Mucosa of gallbladder (tissue), 1 donor: ENCODE measurements at regions not wholly inside any gene's neighbourhood (a gene's known extent, or its start where the extent isn't known, plus 50 kb on each side); places are given as distances from the start of the nearest gene placed in this dataset.
"Not testable (repeated sequence)": the region's sequence is repeated elsewhere in the genome, so short reads cannot be mapped to it uniquely, and the experiment has no call there.

Source experiments
- DNase-seq: peaks from one replicate; pipeline ENCODE4 v3.0.0-alpha.2; 2020; ENCODE audit warnings: low spot score
- donor health status: DM: no; HTN: no; CAD: no.

DNA sequence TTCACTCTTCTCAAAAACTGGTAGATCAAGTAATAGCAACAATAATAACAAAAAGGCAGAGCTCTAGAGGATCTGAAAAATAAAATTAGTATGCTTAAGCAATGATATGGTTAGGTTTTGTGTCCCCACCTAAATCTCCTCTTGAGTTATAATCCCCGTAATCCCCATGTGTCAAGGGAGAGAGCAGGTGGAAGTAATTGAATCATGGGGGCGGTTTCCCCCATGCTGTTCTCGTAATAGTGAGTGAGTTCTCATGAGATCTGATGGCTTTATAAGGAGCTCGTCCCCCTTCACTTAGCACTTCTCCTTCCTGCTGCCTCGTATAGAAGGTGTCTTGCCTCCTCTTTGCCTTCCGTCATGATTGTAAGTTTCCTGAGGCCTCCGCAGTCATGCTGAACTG is 60.2 kb upstream of the ABHD2 start:
- no peak for DNase-seq

DNA sequence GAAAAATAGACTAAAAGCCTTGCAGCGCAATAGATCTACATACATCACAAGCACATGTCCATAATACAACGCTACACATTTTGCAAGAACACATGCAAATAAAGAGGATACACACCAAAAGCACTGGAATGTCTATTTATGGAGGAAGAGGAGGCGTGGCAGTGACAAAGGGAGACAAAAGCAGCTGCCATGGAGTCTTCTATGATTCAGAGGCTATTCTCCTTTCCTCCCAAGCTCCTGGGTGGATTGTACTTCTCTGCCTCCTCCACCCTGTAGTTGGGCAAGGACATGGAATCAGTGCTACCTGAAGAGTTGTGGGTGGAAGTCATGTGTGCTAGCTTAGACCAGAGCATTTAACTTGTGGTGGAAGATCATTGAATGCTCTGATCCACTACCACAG is 57.9 kb upstream of the ABHD2 start:
- no peak for DNase-seq

DNA sequence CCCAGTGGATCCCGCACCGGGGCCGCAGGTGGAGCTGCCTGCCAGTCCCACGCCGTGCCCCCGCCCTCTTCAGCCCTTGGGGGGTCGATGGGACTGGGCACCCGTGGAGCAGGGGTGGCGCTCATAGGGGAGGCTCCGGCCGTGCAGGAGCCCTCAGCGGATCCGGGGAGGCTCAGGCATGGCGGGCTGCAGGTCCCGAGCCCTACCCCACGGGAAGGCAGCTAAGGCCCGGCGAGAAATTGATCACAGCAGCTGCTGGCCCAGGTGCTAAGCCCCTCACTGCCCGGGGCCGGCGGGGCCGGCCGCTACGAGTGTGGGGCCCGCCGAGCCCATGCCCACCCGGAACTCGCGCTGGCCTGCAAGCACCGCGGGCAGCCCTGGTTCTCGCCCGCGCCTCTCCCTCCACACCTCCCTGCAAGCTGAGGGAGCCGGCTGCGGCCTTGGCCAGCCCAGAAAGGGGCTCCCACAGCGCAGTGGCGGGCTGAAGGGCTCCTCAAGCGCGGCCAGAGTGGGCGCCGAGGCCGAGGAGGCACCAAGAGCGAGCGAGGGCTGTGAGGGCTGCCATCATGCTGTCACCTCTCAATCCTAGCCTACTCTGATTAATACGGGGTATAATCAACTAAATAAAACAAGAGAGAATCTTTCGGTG is 56.5 kb upstream of the ABHD2 start:
- not testable (repeated sequence) for DNase-seq

DNA sequence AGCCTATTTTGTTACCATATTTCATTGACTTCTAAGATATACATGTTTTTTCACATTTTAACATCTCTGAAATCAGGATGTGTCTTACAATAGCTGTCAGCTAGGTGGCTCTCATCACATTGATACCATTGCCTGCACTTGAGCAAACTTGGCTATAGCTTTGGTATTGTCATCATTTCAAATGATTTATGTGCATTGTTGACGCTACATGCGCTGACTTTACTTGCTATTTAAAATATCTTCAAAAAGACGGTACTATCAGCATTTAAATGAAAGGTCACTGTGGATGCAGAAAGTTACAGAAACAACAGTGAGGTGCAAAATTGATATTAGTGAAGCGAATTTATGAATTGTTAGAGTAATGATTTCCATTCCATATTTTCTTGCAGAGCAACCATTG is 54.0 kb upstream of the ABHD2 start:
- DNase-seq = no peak

DNA sequence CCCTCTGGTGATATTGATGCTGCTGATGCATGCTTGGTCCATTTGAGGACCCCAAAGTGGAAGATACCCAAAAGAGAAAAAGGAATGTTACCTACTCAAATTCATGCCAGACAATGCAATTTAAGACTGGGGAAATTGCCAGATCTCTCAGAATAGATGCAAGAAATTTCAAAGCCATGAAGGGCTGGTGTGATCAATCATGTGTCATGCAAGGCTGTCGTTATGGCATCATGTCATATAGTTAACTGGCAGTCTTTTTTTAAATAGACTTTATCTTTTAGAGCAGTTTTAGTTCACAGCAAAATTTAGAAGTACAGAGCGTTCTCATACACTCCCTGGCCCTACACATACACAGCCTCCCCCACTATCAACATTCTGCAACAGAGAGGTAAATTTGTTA is 53.1 kb upstream of the ABHD2 start:
- no peak for DNase-seq

DNA sequence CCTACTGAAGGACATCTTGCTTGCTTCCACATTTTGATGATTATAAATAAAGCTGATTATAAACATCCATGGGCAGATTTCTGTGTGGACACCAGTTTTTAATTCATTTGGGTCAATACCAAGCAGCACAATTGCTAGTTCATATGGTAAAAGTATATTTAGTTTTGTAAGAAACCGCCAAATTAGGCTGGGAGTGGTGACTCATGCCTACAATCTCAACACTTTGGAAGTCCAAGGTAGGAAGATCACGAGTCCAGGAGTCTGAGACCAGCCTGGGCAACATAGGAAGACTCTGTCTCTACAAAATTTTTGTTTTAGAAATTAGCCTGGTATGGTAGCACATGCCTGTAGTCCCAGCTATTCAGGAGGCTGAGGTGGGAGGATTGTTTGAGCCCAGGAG is 52.6 kb upstream of the ABHD2 start:
- DNase-seq = no peak

DNA sequence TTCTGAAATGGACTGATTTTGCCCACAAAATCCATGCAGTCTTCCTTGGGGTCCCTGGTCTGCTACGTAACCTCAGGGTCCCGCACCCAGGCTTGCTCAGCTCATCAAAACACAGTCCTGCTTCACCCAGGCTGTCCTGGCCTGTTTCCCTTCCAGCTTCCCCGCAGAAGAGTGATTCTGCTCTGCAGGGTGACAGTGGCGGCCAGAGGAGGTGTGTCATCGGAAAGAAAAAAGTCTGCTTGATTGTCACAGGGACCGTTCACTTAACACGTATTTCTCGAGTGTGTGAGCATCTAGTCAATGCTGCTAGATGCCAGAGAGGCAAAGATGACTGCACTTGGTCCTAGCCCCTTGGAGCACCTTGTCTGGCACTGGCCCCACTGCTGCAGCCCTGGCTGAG is 50.1 kb upstream of the ABHD2 start:
- DNase-seq = no peak
